ENCODE measurements at regions not wholly inside any gene's neighbourhood (a gene's known extent, or its start where the extent isn't known, plus 50 kb on each side); places are given as distances from the start of the nearest gene placed in this dataset.
"Not testable (repeated sequence)": the region's sequence is repeated elsewhere in the genome, so short reads cannot be mapped to it uniquely, and the experiment has no call there.

DNA sequence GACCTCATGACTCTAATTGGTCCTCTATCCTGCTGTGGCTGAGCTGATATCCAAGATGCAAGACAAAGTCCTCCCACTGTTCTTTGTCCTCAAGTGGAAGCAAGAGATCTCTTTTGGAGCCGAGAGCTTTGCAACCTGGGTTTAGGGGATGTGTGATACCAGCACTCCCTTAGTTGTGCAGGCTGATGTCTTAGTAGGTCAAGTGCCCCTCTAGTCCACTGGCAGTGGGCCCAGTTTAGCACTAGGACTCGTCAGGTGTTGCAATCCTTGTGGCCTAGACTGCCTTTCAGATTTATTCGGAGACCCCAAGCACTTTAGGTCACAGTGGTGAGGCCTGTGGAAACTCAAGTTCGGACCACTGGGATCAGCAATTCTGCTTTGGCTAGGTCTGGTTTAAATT is 64.0 kb downstream of the GPRASP3 start:
- no peak for DNase-seq (ENCODE audit: low spot score)

DNA sequence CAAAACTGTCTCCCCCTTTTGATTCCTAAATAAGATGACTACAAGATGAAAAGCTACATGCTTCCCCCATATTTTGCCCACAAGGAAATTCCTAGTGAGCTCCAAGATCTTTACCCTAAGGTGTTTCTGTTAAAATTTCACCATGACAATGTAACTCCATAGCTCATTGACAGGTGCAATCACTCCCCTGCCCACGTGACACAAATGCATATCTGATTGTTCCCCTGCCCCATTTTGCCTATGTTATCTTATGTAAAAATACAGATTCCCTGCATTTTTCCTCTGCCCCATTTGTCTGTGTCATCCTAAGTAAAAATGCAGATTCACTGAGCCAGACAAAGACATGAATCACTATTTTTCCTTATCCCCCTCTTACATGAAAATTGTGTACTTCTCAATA is 66.7 kb downstream of the GPRASP3 start:
- no peak for DNase-seq (ENCODE audit: low spot score)

DNA sequence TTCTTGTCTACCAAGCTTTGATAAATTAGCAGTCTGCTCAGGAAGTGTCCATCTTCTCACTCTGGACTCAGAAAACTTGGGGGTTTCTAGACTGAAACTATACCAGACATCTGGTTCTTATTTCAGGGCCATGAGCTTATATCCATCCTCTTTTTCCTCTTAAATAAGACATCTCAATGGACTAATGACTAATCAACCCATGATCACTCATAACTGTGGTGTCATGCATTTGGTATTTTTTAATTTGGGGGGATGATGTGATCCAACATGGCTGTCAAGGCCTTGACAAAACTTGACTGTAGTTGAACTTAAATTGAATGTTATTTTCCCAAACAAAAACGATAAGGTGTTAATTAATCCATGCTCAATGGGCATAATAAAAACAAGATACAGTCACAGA is 87.8 kb downstream of the GPRASP3 start:
- DNase-seq (ENCODE audit: low spot score), result no peak

DNA sequence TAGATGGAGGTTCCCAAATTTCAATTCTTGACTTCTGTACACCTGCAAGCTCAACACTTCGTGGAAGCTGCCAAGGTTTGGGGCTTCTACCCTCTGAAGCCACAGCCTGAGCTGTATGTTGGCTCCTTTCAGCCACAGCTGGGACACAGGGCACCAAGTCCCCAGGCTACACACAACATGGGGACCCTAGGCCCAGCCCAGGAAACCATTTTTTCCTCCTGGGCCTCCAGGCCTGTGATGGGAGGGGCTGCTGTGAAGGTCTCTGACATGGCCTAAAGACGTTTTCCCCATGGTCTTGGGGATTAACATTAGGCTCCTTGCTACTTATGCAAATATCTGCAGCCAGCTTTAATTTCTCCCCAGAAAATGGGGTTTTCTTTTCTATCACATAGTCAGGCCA is 97.7 kb downstream of the GPRASP3 start:
- DNase-seq (ENCODE audit: low spot score), result not testable (repeated sequence)

DNA sequence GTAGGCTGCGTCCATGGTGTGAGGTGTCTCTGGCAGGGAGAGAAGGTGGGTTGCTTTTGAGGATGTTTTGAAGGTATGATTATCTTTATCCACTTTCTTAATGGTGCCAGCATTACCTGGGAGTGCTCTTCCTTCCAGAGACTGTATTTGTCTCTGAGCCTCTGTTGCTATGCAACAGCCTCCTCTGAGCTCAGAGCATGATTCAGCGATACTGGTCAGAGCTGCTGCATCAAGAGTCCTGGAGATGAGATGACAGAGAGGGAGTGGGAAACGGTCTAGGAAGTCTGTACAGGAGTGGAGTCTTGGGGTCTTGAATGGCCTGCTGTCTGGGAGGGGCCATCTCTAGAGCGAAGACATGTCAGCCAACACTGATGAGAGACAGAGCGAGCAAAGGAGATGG is 104.4 kb upstream of the RAB40AL start:
- no peak for DNase-seq (ENCODE audit: low spot score)

DNA sequence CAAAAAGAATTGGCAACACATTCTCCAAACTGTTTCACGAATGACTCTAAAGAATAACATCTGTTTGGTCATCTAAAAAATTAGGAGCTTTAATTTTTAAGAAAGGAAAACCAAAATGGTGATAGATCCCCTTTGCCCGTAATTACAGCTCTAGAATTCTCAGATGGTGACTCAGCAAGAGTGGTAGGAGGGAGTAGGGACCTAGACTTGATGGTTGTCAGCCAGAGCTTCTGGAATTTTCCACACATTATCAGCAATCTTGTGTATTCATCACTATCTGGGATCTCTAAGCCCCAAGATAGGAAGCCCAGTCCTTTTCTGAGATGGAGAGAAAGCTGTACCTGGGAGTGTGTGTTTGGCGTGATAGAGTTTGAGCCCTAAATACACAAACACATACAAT is 103.9 kb upstream of the RAB40AL start:
- DNase-seq (ENCODE audit: low spot score), result no peak

DNA sequence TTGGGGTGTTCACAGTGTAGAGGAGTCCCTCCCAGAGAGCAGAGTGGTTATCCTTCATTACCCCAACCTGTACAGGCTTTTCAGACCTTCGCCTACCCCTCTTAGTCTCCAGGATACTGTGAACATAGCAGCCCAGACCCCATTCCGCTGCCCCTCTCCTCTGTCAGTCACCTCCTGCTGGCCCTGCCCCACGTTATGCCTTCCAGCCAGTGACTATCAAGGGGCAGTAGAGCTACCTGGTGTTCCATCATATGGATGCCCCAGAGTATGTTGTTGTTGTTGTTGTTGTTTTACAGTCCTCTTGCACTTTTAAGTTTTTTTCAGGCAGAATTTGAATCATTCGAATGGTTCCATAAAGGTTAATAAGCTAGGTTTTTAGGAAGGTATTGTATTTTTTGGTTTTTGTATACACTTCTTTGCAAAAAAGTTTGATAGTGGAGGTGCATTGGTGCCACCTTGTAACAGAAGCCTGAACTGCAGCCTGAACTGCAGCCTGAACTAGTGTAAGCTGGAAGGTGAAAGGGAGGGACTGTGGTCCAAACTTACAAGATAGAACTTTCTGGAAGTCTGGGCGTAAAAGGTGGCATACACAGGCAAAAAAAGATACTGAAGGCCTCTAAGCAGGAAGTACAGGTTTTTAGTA is 101.4 kb upstream of the RAB40AL start:
- no peak for DNase-seq (ENCODE audit: low spot score)

DNA sequence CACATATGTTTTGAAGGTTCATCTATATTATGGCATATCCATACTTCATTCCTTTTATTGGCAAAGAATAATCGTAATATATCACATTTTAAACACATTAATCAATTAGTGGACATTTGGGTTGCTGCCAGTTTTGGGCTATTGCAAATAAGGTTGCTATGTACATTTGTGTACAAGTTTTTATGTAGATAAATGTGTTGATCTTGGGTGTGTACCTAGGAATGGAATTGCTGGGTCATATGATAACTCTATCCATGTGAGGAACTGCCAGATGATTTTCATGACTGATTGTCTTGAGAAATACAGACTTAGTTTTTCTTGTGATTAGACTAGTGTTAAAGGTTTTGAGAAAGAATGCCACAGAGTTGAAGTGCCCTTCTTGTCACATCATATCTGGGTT is 99.2 kb upstream of the RAB40AL start:
- no peak for DNase-seq (ENCODE audit: low spot score)

DNA sequence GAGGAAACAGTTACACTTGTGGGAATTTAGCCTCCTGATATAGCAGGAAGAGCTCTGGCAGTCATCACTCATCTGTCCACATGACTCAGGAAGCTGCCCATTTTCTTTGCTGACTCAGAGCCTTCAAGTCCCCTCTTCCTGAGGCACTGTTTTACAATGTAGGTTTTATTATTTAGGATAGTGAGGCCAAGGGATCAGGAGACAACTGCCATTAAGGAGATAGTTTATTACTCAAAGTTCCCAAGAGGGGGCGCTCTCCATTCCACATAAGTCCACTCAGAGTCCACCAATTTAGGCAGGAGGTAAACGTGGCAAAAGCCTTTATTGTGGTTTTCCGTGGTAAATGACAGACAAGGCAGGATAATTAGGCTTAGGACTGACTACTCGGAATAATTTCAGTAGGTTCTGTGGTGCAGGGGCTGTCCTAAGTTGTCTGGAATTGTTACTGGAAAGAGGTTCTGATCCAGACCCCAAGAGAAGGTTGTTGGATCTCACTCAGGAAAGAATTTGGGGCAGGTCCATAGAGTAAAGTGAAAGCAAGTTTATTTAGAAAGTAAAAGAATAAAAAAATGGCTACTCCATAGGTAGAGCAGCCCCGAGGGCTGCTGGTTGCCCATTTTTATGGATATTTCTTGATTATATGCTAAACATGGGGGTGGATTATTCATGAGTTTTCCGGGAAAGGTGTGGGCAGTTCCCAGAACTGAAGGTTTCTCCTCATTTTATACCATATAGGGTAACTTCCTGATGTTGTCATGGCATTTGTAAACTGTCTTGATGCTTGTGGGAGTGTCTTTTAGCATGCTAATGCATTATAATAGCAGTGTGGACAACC is 96.0 kb upstream of the RAB40AL start:
- DNase-seq (ENCODE audit: low spot score), result no peak

DNA sequence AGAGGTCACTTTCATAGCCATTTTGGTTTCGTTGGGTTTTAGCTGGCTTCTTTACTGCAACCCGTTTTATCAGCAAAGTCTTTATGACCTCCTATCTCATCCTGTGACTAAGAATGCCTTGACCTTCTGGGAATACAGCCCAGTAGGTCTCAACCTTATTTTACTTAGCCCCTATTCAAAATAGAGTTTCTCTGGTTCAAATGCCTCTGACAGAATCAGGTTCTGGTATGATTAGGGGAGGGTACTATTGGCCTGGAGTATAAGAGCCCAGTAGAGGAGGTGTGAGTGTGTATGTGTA is 95.4 kb upstream of the RAB40AL start:
- DNase-seq (ENCODE audit: low spot score), result no peak

DNA sequence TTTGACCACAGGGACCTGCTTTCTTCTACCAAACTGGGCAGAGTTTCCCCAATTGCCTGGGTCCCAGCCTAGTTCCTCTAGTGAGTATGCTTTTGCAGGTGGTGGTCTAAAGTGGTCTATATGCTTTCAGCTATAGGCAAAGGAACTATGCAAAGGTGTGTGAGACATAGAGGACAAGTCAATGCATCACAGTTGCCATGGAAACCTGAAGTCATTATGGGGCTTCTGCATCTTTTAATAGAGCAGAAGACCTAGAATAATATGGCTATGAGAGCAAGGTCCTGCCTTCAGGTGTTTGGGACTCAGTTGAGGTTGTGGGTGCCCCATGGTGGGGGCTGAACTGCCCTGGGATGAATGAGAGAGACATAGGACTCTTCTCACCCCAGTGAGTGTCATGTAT is 92.1 kb upstream of the RAB40AL start:
- DNase-seq (ENCODE audit: low spot score), result no peak

DNA sequence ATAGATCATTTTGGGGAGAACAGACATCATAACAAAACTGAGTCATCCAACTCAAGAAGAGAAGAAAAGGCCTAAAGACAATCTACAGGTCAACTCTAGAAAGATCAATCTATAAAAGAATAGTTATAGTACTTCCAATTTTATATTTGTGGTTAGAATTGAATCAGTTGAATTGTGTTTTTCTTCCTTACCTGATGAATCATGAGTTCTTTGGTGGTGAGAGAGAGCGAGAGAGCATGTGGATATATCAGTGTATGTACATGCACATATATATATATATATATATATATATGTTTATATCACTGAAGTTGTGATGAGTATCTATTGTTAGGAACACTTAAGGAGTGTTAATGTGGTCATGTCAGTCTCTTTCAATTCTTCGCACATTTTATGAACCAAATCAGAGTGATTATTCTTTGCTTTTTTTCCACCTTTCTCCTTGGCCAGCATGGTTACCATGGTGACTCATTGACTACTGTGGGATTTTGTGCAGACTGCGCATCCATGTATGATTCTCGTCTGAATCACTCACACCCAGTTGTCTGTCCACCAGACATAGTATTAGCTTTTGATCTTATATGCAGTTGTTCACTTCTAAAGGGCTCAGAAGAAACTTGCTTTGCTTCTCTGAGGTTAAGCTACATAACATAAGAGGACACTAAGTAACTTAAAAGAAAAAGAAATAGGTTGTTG is 90.4 kb upstream of the RAB40AL start:
- DNase-seq (ENCODE audit: low spot score), result no peak

DNA sequence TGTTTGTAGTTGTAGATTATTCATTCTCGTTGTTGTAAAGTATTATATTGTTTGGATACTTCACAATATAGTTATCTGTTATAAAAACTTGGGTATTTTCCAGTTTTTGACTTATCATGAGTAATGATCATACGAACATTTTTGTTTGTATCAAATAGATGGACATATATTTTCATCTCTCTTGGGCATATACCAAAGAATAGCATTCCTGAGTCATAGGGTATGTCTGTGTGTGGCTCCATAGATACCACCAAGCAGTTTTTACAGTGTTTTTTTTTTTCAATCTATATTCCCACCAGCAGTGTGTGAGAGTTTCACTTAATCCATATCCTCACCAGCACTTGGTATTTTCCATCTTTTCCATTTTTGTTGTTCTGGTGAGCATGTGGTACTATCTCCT is 89.7 kb upstream of the RAB40AL start:
- no peak for DNase-seq (ENCODE audit: low spot score)

DNA sequence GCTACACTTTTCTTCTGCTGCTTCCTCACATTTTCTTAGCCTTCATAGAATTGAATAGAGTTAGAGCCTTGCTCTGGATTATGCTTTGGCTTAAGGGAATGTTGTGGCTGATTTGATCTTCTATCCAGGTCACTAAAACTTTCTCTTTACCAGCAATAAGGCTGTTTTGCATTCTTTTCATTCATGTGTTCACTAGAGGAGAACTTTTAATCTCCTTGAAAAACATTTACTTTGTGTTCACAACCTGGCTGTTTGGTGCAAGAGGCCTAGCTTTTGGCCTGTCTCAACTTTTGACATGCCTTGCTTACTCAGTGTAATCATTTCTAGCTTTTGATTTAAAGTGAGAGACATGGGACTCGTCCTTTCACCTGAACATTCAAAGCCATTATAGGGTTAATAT is 87.7 kb upstream of the RAB40AL start:
- DNase-seq (ENCODE audit: low spot score), result no peak

DNA sequence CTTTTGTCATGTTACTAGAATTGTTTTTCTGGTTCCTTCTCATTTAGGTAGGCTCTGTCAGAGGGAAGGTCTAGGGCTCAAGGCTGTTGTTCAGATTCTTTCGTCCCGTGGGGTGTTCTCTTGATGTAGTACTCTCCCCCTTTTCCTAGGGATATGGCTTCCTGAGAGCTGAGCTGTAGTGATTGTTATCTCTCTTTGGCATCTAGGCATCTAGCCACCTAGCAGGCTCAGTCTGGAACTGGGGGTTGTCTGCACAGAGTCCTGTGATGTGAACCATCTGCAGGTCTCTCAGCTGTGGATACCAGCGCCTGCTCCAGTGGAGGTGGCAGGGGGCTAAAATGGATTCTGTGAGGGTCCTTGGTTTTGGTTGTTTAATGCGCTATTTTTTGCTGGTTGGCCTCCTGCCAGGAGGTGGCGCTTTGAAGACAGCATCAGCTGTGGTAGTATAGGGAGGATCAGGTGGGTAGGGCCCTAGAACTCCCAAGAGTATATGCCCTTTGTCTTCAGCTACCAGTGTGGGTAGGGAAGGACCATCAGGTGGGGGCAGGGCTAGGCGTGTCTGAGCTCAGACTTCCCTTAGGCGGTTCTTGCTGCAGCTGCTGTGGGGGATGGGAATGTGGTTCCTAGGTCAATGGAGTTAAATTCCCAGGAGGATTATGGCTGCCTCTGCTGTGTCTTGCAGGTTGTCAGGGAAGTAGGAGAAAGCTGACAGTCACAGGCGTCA is 78.1 kb upstream of the RAB40AL start:
- not testable (repeated sequence) for DNase-seq (ENCODE audit: low spot score)

DNA sequence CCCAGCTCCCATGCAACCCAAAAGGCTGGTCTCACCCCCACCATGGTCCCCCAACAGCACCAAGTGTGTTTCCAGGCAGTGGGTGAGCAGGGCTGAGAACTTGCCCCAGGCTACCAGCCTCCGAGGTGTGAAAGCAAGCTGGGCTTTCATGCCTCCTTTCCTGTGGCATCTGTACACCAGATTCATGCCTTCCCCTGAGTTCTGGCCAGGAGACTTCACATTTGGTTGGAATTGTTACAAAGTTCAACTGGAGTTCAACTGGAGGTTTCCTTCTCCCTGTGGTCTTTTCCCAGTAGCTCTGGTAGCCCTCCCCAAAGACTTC is 77.6 kb upstream of the RAB40AL start:
- DNase-seq (ENCODE audit: low spot score), result no peak

DNA sequence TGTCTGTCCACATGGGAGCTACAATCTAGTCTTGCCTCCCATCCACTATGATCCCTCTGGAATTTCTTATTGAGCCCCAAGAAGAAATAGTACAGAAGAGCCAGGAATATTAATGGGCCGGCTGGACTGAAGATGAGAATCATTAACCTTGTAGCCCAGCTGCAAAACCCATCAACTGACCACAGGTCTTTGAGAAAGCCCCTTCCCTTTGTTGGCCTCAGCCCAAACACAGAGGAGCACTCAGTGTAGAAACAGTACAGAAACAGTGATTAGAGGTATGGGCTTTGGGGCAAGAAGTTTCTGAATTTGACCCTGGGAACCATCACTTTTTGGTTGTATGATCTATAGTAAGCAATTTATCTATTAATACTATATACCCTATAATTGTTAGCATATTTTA is 76.8 kb upstream of the RAB40AL start:
- DNase-seq (ENCODE audit: low spot score), result no peak

DNA sequence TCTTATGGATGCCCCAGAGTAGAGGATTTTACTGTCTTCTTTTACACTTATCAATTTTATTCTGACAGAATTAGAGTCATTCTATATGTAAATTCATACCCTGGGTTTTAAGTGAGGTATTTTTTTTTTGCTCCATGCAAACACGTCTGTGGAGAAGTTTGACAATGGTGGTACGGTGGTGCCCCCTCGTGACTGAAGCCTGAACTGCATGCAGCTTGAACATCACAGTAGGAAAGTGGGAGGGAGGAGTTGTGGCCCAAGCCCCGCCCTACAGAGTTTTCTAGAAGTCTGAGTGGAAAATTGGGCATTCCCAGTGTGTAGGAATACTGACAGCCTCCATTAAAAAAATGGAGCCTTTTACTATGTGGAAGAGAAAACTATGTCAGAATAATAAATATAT is 73.3 kb upstream of the RAB40AL start:
- peak; percentile 77 for DNase-seq (ENCODE audit: low spot score)

DNA sequence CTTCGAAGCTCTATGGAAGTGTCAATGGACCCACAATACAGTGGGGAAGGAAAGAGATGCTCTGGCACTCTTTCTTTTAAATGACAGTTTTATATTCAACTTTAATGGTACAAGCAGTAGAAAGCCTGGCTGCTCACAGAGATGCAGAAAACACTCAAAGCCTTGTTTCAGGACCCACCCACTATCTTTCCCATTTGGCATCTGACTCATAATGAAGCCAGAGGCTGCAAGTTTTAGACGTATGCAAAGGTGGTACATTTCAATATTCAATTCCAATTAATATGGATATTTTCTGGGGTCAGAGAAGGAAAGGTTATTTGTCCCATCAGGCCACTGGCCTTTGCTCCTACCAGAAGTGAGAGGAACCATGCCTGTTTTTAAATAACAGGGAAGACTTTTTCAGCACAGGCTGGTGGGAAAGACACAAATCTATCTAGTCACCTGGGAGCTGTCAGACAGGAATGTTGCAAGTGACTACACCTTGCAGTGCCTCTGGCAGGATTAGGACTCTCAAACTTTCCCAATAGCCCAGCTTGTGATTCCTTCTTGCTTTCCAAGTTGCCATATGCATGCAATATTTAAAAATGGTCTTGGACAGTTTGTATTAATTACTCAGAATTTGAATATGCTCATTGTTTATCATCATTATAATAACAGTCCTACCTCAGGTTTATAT is 70.0 kb upstream of the RAB40AL start:
- no peak for DNase-seq (ENCODE audit: low spot score)

DNA sequence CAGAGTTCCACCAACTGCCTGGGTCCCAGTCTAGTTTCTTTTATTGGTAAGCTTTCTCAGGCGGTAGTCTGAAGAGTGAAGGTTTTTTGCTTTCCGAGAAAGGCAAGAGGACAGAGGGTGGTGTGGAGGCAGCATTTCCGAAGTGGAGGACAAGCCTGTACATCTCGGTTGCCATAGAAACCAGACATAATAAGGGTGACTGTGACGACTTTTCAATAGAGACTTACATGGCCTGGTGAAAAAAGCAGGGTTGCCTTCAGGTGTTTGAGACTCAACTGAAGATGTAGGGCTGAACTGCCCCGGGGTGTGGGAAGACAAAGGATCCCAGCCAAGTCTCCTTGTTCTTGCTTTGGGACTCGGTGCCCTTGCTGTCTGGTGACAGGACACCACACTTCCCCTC is 53.6 kb upstream of the RAB40AL start:
- no peak for DNase-seq (ENCODE audit: low spot score)

Data from globus pallidus (tissue), 1 donor.